ENCODE measurements at regions not wholly inside any gene's neighbourhood (a gene's known extent, or its start where the extent isn't known, plus 50 kb on each side); places are given as distances from the start of the nearest gene placed in this dataset.
"Not testable (repeated sequence)": the region's sequence is repeated elsewhere in the genome, so short reads cannot be mapped to it uniquely, and the experiment has no call there.

GRCh38 chr3:75435794-75436400 is 228.2 kb upstream of the FRG2C start:
- TF ChIP-seq, protein P1, sequence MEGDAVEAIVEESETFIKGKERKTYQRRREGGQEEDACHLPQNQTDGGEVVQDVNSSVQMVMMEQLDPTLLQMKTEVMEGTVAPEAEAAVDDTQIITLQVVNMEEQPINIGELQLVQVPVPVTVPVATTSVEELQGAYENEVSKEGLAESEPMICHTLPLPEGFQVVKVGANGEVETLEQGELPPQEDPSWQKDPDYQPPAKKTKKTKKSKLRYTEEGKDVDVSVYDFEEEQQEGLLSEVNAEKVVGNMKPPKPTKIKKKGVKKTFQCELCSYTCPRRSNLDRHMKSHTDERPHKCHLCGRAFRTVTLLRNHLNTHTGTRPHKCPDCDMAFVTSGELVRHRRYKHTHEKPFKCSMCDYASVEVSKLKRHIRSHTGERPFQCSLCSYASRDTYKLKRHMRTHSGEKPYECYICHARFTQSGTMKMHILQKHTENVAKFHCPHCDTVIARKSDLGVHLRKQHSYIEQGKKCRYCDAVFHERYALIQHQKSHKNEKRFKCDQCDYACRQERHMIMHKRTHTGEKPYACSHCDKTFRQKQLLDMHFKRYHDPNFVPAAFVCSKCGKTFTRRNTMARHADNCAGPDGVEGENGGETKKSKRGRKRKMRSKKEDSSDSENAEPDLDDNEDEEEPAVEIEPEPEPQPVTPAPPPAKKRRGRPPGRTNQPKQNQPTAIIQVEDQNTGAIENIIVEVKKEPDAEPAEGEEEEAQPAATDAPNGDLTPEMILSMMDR (IDR thresholded peaks at IDR 0.05), result not testable (repeated sequence)
- not testable (repeated sequence) for TF ChIP-seq EP300 (IDR thresholded peaks at IDR 0.05)
